ENCODE measurements at regions not wholly inside any gene's neighbourhood (a gene's known extent, or its start where the extent isn't known, plus 50 kb on each side); places are given as distances from the start of the nearest gene placed in this dataset.

GRCh38 chr7:25926009-25926408 lies 226.0 kb upstream of the NFE2L3 start:
- DNase-seq (ENCODE audit: low spot score), result peak; percentile 10

- no peak for DNase-seq (ENCODE audit: low spot score)
These were observed 225.5 kb upstream of the NFE2L3 start for GRCh38 chr7:25926451-25926850.

- DNase-seq (ENCODE audit: low spot score), result no peak
These were observed 224.9 kb upstream of the NFE2L3 start for GRCh38 chr7:25926891-25927625.

GRCh38 chr7:25927626-25927978 lies 224.4 kb upstream of the NFE2L3 start:
- no peak for DNase-seq (ENCODE audit: low spot score)

GRCh38 chr7:25928549-25929330 lies 223.3 kb upstream of the NFE2L3 start:
- DNase-seq (ENCODE audit: low spot score), result no peak

GRCh38 chr7:25929448-25929847 lies 222.6 kb upstream of the NFE2L3 start:
- no peak for DNase-seq (ENCODE audit: low spot score)

GRCh38 chr7:25930492-25931048 lies 221.4 kb upstream of the NFE2L3 start:
- DNase-seq (ENCODE audit: low spot score), result no peak

GRCh38 chr7:25931156-25931555 lies 220.8 kb upstream of the NFE2L3 start:
- DNase-seq (ENCODE audit: low spot score), result no peak

- no peak for DNase-seq (ENCODE audit: low spot score)
These were observed 218.1 kb upstream of the NFE2L3 start for GRCh38 chr7:25933921-25934320.

- no peak for DNase-seq (ENCODE audit: low spot score)
These were observed 211.7 kb upstream of the NFE2L3 start for GRCh38 chr7:25940086-25940906.

GRCh38 chr7:25944777-25945515 lies 207.1 kb upstream of the NFE2L3 start:
- no peak for DNase-seq (ENCODE audit: low spot score)

GRCh38 chr7:25945608-25946007 lies 206.4 kb upstream of the NFE2L3 start:
- no peak for DNase-seq (ENCODE audit: low spot score)

- no peak for DNase-seq (ENCODE audit: low spot score)
These were observed 205.8 kb upstream of the NFE2L3 start for GRCh38 chr7:25946181-25946580.

GRCh38 chr7:25947669-25948516 lies 204.1 kb upstream of the NFE2L3 start:
- DNase-seq (ENCODE audit: low spot score), result no peak

- no peak for DNase-seq (ENCODE audit: low spot score)
These were observed 202.1 kb upstream of the NFE2L3 start for GRCh38 chr7:25949736-25950487.

- peak; percentile 69 for DNase-seq (ENCODE audit: low spot score)
These were observed 201.2 kb upstream of the NFE2L3 start for GRCh38 chr7:25950488-25951413.

- no peak for DNase-seq (ENCODE audit: low spot score)
These were observed 200.4 kb upstream of the NFE2L3 start for GRCh38 chr7:25951414-25952260.
